H1 (cell line): ENCODE measurements at regions not wholly inside any gene's neighbourhood (a gene's known extent, or its start where the extent isn't known, plus 50 kb on each side); places are given as distances from the start of the nearest gene placed in this dataset.

Experiments used
- CTCF ChIA-PET: fragments of 300-600 bp; sonication (Branson Sonifier 250); formaldehyde crosslinking; loops from one replicate; lab custom pipeline; 2021; ENCODE audit not compliant: partially characterized antibody; lab: Charles Lee
- POLR2A ChIA-PET: fragments of 300-600 bp; sonication (Branson Sonifier 250); formaldehyde crosslinking; loops from one replicate; lab custom pipeline; 2021; ENCODE audit warnings: inconsistent platforms; ENCODE audit not compliant: partially characterized antibody; lab: Charles Lee
- DNase-seq, 2 experiments: peaks; one replicate each; pipeline versions ENCODE4 v3.0.0 to v3.0.0-alpha.2; 2010 to 2022; ENCODE audit warnings: low spot score in 2 of 2, low read depth in 1 of 2, mixed read lengths in 1 of 2
- FAIRE-seq: peaks from 2 replicates; lab custom pipeline; 2011; peaks lifted over from hg19 to GRCh38; lab: Jason Lieb, UNC
- H2AFZ ChIP-seq: 2 replicates; pipeline ENCODE4 v1.8.1; 2012; ENCODE audit warnings: low read length, inconsistent platforms
- H2AK5ac ChIP-seq: 2 replicates; pipeline ENCODE4 v1.6.1; 2013; ENCODE audit warnings: low read depth, low read length
- H2BK120ac ChIP-seq: replicated peaks from 2 replicates; pipeline ENCODE3; 2013; ENCODE audit warnings: low read depth, low read length, inconsistent platforms
- H2BK12ac ChIP-seq: 2 replicates; pipeline ENCODE4 v1.6.1; 2013; ENCODE audit warnings: low read depth, low read length
- H2BK15ac ChIP-seq: 2 replicates; pipeline ENCODE4 v1.6.1; 2013; ENCODE audit warnings: low read length
- H2BK20ac ChIP-seq: 2 replicates; pipeline ENCODE4 v1.6.1; 2013; ENCODE audit warnings: low read length
- H2BK5ac ChIP-seq: 2 replicates; pipeline ENCODE4 v1.6.1; 2013; ENCODE audit warnings: low read depth, low read length
- H3K14ac ChIP-seq: 2 replicates; pipeline ENCODE4 v1.6.1; 2013; ENCODE audit warnings: inconsistent platforms; ENCODE audit not compliant: insufficient read length
- H3K18ac ChIP-seq: 2 replicates; pipeline ENCODE4 v1.6.1; 2013; ENCODE audit warnings: low read length; ENCODE audit errors: extremely low read depth
- H3K23ac ChIP-seq: 2 replicates; pipeline ENCODE4 v1.6.1; 2013; ENCODE audit warnings: inconsistent platforms; ENCODE audit not compliant: insufficient read length
- H3K23me2 ChIP-seq: 2 replicates; pipeline ENCODE4 v1.6.1; 2013; ENCODE audit warnings: low read depth, low read length
- H3K27ac ChIP-seq: 2 replicates; pipeline ENCODE4 v1.6.1; 2011; ENCODE audit warnings: low read depth, low read length, inconsistent platforms
- H3K27me3 ChIP-seq, 4 experiments: replicated peaks in 1 of 4; 1 replicate in 1 of 4; 2 replicates in 3 of 4; pipeline versions ENCODE4 v1.6.1 to v1.8.1; 2011 to 2013; ENCODE audit warnings: low read length in 3 of 4, mild to moderate bottlenecking in 3 of 4, inconsistent platforms in 2 of 4, mixed read lengths in 2 of 4, moderate library complexity in 1 of 4; ENCODE audit not compliant: control insufficient read depth in 3 of 4, insufficient read depth in 3 of 4; ENCODE audit errors: extremely low read depth in 1 of 4
- H3K36me3 ChIP-seq, 4 experiments: 2 replicates each; pipeline versions ENCODE4 v1.6.1 to v1.8.1; 2011 to 2013; ENCODE audit warnings: mild to moderate bottlenecking in 4 of 4, low read length in 3 of 4, moderate library complexity in 2 of 4, control low read depth in 1 of 4, inconsistent platforms in 1 of 4; ENCODE audit not compliant: insufficient read depth in 4 of 4, control insufficient read depth in 2 of 4
- H3K4ac ChIP-seq: replicated peaks from 2 replicates; pipeline ENCODE3; 2013; ENCODE audit warnings: low read length, low read depth, mixed read lengths, inconsistent platforms; ENCODE audit not compliant: insufficient read length
- H3K4me1 ChIP-seq, 4 experiments: replicated peaks in 1 of 4; 1 replicate in 1 of 4; 2 replicates in 3 of 4; pipeline versions ENCODE4 v1.6.1 to v1.8.1; 2011 to 2013; ENCODE audit warnings: low read length in 3 of 4, inconsistent platforms in 2 of 4, mixed read lengths in 1 of 4; ENCODE audit not compliant: insufficient read depth in 4 of 4, control insufficient read depth in 3 of 4
- H3K4me2 ChIP-seq, 2 experiments: 2 replicates each; pipeline versions ENCODE4 v1.6.1 to v1.8.1; 2011 to 2013; ENCODE audit warnings: low read depth in 2 of 2, low read length in 2 of 2, control low read depth in 1 of 2, inconsistent platforms in 1 of 2, mild to moderate bottlenecking in 1 of 2; ENCODE audit not compliant: insufficient read depth in 1 of 2
- H3K4me3 ChIP-seq, 4 experiments: fragments of 200-600, 300-600 bp in 1 of 4; sonication (generic), shearing (Covaris generic), sonication (Bioruptor Twin) in 1 of 4; 2 replicates each; pipeline versions ENCODE4 v1.5.1 to v1.8.1; 2011 to 2016; ENCODE audit warnings: low read length in 4 of 4, low read depth in 3 of 4, control low read depth in 2 of 4, inconsistent platforms in 2 of 4, mild to moderate bottlenecking in 2 of 4, mixed read lengths in 1 of 4, moderate library complexity in 1 of 4; ENCODE audit not compliant: insufficient read depth in 2 of 4; ENCODE audit errors: extremely low read depth in 1 of 4
- H3K56ac ChIP-seq: replicated peaks from 2 replicates; pipeline ENCODE3; 2013; ENCODE audit warnings: low read depth, mild to moderate bottlenecking, mixed read lengths, low read length, inconsistent platforms; ENCODE audit not compliant: insufficient read length
- H3K79me1 ChIP-seq: 2 replicates; pipeline ENCODE4 v1.6.1; 2013; ENCODE audit warnings: low read depth, low read length, control low read depth
- H3K79me2 ChIP-seq, 2 experiments: 2 replicates each; pipeline versions ENCODE4 v1.6.1 to v1.8.1; 2012 to 2013; ENCODE audit warnings: low read length in 2 of 2, mild to moderate bottlenecking in 2 of 2, inconsistent platforms in 1 of 2; ENCODE audit not compliant: insufficient read depth in 2 of 2, control insufficient read depth in 1 of 2
- H3K9ac ChIP-seq, 4 experiments: replicated peaks in 1 of 4; 1 replicate in 1 of 4; 2 replicates in 3 of 4; pipeline versions ENCODE4 v1.6.1 to v1.8.1; 2011 to 2013; ENCODE audit warnings: low read depth in 3 of 4, low read length in 3 of 4, control low read depth in 2 of 4, mild to moderate bottlenecking in 2 of 4, moderate library complexity in 2 of 4, inconsistent platforms in 1 of 4; ENCODE audit errors: extremely low read depth in 1 of 4
- H3K9me3 ChIP-seq, 2 experiments: 2 replicates each; pipeline versions ENCODE4 v1.6.1 to v1.8.1; 2012 to 2013; ENCODE audit warnings: mild to moderate bottlenecking in 2 of 2, moderate library complexity in 2 of 2, control low read depth in 1 of 2, inconsistent platforms in 1 of 2, low read depth in 1 of 2, low read length in 1 of 2, mixed read lengths in 1 of 2; ENCODE audit not compliant: insufficient read depth in 2 of 2
- H4K20me1 ChIP-seq, 2 experiments: replicated peaks in 1 of 2; 2 replicates each; pipeline versions ENCODE3 to v1.8.1; 2011 to 2013; ENCODE audit warnings: inconsistent platforms in 2 of 2, low read length in 2 of 2, mild to moderate bottlenecking in 1 of 2; ENCODE audit not compliant: insufficient read depth in 2 of 2, control insufficient read depth in 1 of 2
- H4K5ac ChIP-seq: 2 replicates; pipeline ENCODE4 v1.6.1; 2013; ENCODE audit warnings: low read length, low read depth, mixed read lengths, inconsistent platforms; ENCODE audit not compliant: insufficient read length
- H4K8ac ChIP-seq: 2 replicates; pipeline ENCODE4 v1.8.0; 2013; ENCODE audit warnings: mild to moderate bottlenecking, moderate library complexity, low read length, inconsistent platforms; ENCODE audit not compliant: insufficient read depth; ENCODE audit errors: extremely low read depth
- H4K91ac ChIP-seq: replicated peaks from 2 replicates; pipeline ENCODE3; 2013; ENCODE audit warnings: low read length, mixed read lengths, inconsistent platforms; ENCODE audit not compliant: insufficient read length
- BCL11A ChIP-seq, 2 experiments: IDR thresholded peaks; one replicate each; pipeline ENCODE4 v1.6.1; 2011; ENCODE audit warnings: low read depth in 2 of 2, low read length in 2 of 2, mild to moderate bottlenecking in 2 of 2
- CEBPB ChIP-seq: IDR thresholded peaks from 2 replicates; pipeline ENCODE4 v1.6.1; 2012; ENCODE audit warnings: low read depth, low read length
- EGR1 ChIP-seq: IDR thresholded peaks from 2 replicates; pipeline ENCODE4 v1.6.1; 2011; ENCODE audit warnings: low read depth, low read length, borderline replicate concordance
- GABPA ChIP-seq: IDR thresholded peaks from 2 replicates; pipeline ENCODE4 v1.6.1; 2011; ENCODE audit warnings: mild to moderate bottlenecking, low read length, moderate library complexity, borderline replicate concordance; ENCODE audit not compliant: insufficient read depth
- KDM5A ChIP-seq: fragments of 200-600 bp; IDR thresholded peaks from 2 replicates; pipeline ENCODE4 v1.7.1; 2012; ENCODE audit warnings: mild to moderate bottlenecking, low read length, inconsistent platforms, mixed read lengths
- RXRA ChIP-seq: IDR thresholded peaks from 2 replicates; pipeline ENCODE4 v1.6.1; 2011; ENCODE audit warnings: low read depth, mild to moderate bottlenecking, low read length, moderate library complexity; ENCODE audit not compliant: insufficient read depth
- SIX5 ChIP-seq: IDR thresholded peaks from 2 replicates; pipeline ENCODE4 v1.6.1; 2011; ENCODE audit warnings: mild to moderate bottlenecking, low read depth, low read length
- SP2 ChIP-seq: IDR thresholded peaks from 2 replicates; pipeline ENCODE4 v1.6.1; 2012; ENCODE audit warnings: mild to moderate bottlenecking, low read length, inconsistent platforms
- SP4 ChIP-seq: IDR thresholded peaks from 2 replicates; pipeline ENCODE4 v1.6.1; 2012; ENCODE audit warnings: low read length, inconsistent platforms
- WGBS, 2 experiments: shearing (Covaris generic) in 1 of 2; methylation state at CpG; one replicate each; pipeline versions ENCODE4 v1.1.6 to v1.1.7; 2013 to 2015; ENCODE audit warnings: low lambda C conversion rate in 2 of 2, mixed read lengths in 2 of 2, inconsistent platforms in 1 of 2, low coverage in 1 of 2, missing lambda C conversion rate in 1 of 2; ENCODE audit not compliant: insufficient replicate concordance in 2 of 2, insufficient coverage in 1 of 2, insufficient read length in 1 of 2; ENCODE audit errors: extremely low coverage in 1 of 2, missing lambda C conversion rate in 1 of 2; 5-methylcytosine and 5-hydroxymethylcytosine counted together

- POLR2A ChIA-PET = no interaction called here
- WGBS, 2 experiments = 89% methylated on average over 5 of the region's 5 CpGs; no CpG with 5 or more reads in 1 of the 2 experiments
- no peak overlapping the region for H2AFZ ChIP-seq
- peaks cover 0 to 2% (median 0%) of the 10 kb centered on the region in 4 experiments; a peak in 2 of 7 replicates for H3K4me1 ChIP-seq
- no peaks in the 10 kb centered on the region for H3K36me3 ChIP-seq
- H3K4me2 ChIP-seq = no peak overlapping the region
- CTCF ChIA-PET = no interaction called here
- H3K4ac ChIP-seq = no peak overlapping the region
- H2AK5ac ChIP-seq = no peak overlapping the region
- H3K9me3 ChIP-seq = no peaks in the 10 kb centered on the region
- no peak overlapping the region for H2BK15ac ChIP-seq
- H2BK20ac ChIP-seq = no peak overlapping the region
- H4K91ac ChIP-seq = no peak overlapping the region
- H3K4me3 ChIP-seq = no peak overlapping the region
- H2BK5ac ChIP-seq = no peak overlapping the region
- no peaks in the 10 kb centered on the region; the same call in 1 of the 2 replicates for H3K23me2 ChIP-seq
- H3K56ac ChIP-seq = no peak overlapping the region
- no peak overlapping the region for H4K8ac ChIP-seq
- no peak overlapping the region for H2BK12ac ChIP-seq
- DNase-seq = no peak
- no peak overlapping the region for H4K5ac ChIP-seq
- H3K27me3 ChIP-seq = no peaks in the 10 kb centered on the region; a peak in 1 of 7 replicates
- no peak overlapping the region for H3K14ac ChIP-seq
- no peak overlapping the region for H3K9ac ChIP-seq
- H2BK120ac ChIP-seq = no peak overlapping the region
- FAIRE-seq = no peak
- no peak overlapping the region for H3K23ac ChIP-seq
- no peak overlapping the region for H3K18ac ChIP-seq
- no peaks in the 10 kb centered on the region; the same call in 1 of the 2 replicates for H3K79me1 ChIP-seq
- H4K20me1 ChIP-seq = no peaks in the 10 kb centered on the region
- H3K79me2 ChIP-seq = no peaks in the 10 kb centered on the region
- TF ChIP-seq SP4 (no peak), EGR1 (no peak), KDM5A (no peak), GABPA (no peak), SP2 (no peak), SIX5 (no peak), BCL11A (IDR thresholded peaks at IDR 0.05; ENCODE audit: low read depth in 2 of 2, low read length in 2 of 2) (no peak), RXRA (no peak), CEBPB (no peak)
- no peak overlapping the region for H3K27ac ChIP-seq
These were observed 489.4 kb upstream of the CADM1 start for GRCh38 chr11:115993590-115993989.
